ENCODE measurements at regions not wholly inside any gene's neighbourhood (a gene's known extent, or its start where the extent isn't known, plus 50 kb on each side); places are given as distances from the start of the nearest gene placed in this dataset.
"Not testable (repeated sequence)": the region's sequence is repeated elsewhere in the genome, so short reads cannot be mapped to it uniquely, and the experiment has no call there.

DNA sequence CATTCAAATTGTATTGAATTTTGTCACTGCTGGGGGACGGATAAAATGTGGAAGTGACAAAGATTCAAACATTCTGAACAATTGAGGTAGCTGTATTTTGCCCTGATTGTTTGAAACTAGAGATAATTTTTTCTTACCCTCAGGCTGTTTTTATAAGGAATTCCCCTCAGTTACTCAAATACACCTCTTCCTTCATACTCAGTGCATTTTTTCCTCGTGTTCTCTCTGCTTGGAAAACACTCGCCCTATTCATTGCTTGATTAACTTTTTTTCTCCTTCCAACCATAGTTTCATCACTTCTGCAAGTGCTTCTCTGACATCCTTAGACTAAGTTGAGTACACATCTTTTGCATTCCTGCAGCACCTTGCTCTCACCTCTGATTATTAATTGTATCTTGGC lies 454.5 kb upstream of the FAM174A start:
- not testable (repeated sequence) for H3K27ac ChIP-seq

DNA sequence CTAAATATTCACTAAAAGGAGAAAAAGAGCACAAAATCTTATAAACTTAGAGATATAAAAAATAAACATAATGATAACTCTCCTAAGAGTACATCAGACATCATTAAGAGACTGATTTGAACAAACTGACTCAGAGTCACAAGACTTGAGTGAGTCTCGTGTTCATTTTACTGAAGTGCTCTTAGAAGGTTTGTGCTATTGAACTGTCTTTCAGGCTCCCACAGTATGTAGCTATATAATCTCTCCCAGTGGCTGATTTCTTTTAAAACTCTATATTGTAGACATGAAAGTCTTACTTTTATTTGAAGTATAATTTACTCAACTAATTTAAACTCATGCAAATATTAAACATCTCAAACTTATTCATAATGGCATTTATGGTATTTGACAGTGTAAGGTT lies 456.0 kb upstream of the FAM174A start:
- not testable (repeated sequence) for H3K27ac ChIP-seq, H3K4me3 ChIP-seq

More for the DNA sequence above, 454.5 kb upstream of the FAM174A start:
- not testable (repeated sequence) for H3K4me3 ChIP-seq

DNA sequence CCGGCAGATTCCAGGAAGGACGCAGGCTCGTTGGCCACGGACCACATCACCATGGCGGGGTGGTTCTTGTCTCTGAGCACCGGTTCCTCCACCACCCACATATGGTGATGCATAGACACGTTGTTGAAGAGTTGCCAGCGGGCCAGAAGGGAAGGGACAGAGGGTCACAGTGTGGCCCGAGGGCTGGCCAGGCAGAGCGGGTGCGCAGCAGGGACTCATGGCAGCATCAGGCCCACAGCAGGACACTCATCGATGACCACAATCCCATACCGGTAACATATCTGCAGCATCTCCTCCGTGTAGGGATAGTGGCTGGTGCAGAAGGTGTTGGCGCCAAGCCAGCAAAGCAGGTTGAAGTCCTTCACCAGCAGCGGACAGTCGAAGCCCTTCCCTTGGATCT lies 469.2 kb upstream of the FAM174A start:
- H3K27ac ChIP-seq, H3K4me3 ChIP-seq: not testable (repeated sequence)

DNA sequence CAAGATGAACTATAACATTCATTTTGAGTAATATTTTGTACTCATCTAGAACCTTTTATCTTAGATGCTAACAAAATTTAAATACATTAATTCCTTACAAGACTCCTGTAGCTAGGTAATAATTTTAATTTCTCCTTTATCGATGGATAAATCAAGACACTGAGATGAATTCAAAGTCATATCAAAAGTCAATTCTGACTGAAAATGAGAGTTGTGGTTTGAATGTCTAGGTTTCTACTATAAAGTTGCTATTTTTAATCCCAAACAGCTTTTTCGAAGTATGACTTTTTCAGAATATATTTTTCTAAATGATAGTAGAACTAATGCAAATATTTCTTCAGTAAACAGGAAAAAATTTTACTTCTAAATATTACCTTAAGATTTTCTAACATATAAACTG lies 491.7 kb upstream of the FAM174A start:
- Histone ChIP-seq H3K27ac (no peak overlapping the region), H3K4me3 (no peak overlapping the region)

DNA sequence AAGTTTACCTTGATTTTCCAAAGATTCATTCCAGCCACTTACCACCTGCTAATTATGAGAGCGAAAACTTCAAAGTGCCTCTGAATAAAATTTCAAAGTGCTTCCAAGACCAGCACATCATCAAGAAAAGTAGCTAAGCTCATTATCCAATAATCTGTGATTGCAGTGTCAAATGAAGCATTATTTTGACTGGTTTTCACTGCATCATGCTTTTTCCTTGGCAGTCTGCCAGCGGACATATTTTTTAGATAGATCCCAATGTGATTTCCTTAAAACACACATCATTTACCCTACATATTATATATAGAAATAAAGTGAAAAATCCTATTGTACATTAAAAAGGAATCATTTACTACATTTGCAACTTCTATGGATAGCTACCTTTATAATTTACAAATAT lies 508.6 kb upstream of the FAM174A start:
- Histone ChIP-seq H3K27ac (no peak overlapping the region), H3K4me3 (no peak overlapping the region)

DNA sequence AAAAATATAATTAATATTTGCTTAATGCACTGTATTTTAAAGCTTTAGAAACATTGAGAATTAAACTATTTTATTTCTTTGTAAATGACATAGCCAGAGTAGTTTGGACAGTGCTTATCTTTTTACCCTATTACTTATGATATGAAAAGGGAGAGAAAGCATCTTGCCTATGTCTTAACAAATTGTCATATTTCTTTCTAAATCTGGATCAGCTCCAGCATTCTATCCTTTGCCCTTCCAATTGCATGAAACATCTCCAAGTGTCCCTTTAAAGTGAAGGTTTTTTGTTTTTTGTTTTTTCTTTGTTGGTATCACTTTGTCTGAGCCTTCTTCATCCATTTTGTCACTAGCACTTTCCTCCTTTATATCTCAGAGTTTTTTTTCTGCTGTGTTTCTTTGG lies 511.6 kb upstream of the FAM174A start:
- H3K4me3 ChIP-seq: no peak overlapping the region
- no peak overlapping the region for H3K27ac ChIP-seq

DNA sequence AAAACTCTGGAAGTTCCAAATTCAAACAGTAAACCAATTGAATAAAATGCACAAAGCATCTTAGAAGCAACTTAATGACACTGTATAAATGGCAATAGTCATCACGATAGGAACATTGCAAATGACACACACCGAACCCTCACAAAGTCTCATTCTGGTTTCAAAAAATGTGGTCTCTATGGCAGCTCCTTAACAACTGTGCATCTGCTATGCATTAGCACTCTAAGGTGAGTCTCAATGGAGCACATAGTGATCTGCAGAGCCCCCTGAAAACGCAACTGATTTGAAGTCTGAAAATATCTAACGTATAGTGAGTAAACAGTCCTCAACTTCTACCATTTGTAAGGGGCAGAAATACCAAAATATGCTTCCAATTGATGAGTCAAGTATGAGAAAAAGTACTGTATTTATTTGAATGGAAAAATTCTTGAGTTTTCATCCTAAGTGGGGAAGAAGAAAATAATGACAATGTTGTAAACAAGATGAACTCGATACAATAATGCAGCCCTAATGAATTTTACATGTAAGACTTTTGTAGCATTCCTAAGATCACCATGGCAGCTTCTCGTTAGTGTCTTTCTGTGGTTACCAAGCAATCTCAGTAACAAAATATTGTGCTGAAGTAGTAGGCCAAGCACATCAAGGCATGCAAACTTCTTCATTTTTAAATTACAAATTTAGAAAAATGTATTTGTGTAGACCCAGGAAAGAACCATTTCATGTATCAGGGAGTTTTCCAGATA lies 517.5 kb upstream of the FAM174A start:
- no peak overlapping the region for H3K4me3 ChIP-seq
- H3K27ac ChIP-seq: no peak overlapping the region

DNA sequence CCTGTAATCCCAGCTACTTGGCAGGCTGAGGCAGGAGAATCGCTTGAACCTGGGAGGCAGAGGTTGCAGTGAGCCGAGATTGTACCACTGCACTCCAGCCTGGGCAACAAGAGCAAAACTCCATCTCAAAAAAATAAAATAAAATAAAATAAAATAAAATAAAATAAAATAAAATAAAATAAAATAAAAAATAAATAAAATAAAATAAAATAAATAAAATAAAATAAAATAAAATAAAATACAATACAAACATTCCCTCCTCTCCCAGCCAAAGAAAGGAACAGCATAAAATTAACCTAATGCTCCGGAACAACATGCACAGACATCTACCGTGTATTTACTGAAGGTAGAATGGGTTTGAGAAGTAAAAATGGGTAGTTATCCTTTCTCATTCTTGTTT lies 521.9 kb upstream of the FAM174A start:
- H3K27ac ChIP-seq, H3K4me3 ChIP-seq: not testable (repeated sequence)

DNA sequence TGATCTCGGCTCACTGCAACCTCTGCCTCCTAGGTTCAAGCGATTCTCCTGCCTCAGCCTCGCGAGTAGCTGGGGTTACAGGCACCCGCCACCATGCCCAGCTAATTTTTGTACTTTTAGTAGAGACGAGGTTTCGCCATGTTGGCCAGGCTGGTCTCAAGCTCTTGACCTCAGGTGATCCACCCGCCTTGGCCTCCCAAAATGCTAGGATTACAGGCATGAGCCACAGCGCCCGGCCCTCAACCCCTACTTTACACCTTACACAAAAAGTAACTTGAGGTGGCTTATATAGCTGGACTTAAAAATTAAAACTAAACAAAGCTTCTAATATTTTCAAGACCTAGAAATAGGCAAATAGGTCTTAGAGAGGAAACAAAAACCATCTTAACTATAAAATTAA lies 524.0 kb upstream of the FAM174A start:
- not testable (repeated sequence) for H3K27ac ChIP-seq, H3K4me3 ChIP-seq

DNA sequence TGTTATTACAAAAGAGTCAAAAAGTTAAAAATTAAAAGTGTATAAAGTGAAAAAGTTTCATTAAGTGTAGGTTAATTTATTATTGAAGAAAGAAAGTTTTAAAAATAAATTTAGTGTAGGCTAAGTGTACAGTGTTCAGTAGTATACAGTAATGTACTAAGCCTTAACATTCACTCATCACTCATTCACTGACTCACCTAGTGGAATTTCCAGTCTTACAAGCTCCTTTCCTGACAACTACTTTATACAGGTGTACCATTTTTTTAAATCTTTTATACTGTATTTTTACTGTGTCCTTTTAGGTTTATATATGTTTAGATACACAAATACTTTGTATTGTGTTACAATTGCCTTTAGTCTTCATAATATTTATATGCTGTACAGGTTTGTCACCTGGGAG lies 530.2 kb upstream of the FAM174A start:
- Histone ChIP-seq H3K4me3 (no peak overlapping the region), H3K27ac (no peak overlapping the region)

DNA sequence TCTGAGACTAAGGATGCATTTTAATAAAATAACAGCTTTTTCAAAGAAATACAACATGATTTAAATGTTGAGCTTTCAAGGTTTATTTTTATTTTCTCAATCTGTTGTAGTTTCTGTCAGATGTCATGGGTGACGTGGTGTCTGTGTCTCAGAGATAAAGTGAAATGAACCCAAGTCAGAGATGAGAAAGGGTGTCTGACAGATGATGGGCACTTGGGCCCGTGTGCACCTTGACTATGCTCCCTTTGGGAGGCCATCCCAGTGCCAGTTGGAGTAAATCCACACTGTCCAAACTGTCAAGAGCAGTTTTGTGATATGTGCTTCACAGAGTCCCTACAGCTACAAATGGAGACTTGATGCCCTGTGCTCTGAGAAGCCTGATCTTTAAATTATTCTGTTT lies 536.9 kb upstream of the FAM174A start:
- no peak overlapping the region for H3K4me3 ChIP-seq

DNA sequence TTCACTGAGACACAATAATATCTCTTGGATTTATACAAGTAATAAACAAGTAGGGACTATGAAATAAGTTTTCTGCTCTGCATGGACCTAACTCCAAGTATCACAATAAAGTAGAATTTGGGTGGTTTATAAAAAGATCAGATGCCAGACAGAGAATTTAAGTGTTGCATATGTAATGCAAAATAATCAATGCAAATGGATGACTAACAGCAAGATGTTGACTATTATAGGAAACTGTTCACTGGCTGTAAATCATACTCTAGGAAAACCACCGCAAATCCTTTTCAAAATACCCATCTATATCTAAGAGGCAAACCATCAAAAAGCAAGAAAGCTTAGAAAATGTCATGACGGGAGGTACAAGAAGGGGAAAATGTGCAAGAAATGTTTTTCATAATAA lies 539.8 kb upstream of the FAM174A start:
- H3K27ac ChIP-seq: no peak overlapping the region
- H3K4me3 ChIP-seq: no peak overlapping the region

More for the DNA sequence above, 536.9 kb upstream of the FAM174A start:
- no peak overlapping the region for H3K27ac ChIP-seq

DNA sequence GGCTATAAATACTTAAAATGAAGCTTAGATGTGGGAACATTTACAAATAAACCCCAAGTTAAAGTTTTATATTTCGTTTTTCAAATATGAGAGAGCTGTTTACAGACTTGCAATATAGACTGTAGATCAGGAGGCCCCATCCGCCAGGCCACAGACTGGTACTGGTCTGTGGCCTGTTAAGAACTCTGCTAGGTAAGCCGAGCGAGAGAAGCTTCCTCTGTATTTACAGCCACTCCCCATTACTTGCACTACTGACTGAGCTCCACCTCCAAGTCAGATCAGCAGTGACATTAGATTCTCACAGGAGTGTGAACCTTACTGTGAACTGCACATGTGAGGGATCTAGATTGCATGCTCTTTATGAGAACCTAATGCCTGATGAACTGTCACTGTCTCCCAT lies 561.4 kb upstream of the FAM174A start:
- Histone ChIP-seq H3K4me3 (no peak overlapping the region), H3K27ac (no peak overlapping the region)

DNA sequence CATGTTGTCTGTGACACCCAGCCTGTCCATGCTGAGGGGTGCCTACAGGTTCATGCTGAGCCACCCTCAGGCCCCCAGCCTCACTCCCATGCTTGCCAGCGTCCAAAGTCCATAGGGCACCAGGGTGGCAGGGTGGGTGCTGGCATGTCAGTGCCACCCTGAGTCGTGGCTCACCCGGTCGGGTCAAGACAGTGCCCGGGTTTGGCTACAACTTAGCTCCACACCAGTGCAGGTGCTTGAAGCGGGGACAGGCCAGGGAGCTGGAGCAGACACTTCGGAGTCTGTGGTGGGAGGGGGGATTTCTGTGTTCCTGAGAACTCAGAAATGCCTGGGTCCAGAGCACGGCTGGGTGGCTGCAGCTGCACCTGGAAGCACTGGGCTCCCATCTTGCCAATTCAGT lies 579.2 kb upstream of the FAM174A start:
- Histone ChIP-seq H3K4me3 (no peak overlapping the region), H3K27ac (no peak overlapping the region)

DNA sequence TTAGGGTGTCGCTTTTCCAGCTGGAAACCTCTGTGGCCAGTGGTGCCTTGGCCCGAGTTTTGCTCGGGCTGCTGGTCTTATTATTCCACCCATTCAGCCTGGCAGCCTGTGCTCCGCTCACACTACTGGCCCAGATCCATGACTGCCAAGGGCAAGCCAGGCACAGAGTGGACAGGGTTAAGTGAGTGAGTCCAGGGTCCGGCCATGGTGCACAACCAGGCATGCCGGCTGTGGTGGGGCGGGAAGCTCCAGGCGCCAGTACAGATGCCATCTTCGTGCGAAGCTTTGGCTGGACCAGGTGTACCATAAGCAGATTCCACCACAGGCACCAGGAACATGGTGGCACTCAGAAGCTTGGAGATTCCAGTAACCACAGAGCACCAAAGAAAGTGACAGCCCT lies 580.2 kb upstream of the FAM174A start:
- Histone ChIP-seq H3K4me3 (no peak overlapping the region), H3K27ac (no peak overlapping the region)

DNA sequence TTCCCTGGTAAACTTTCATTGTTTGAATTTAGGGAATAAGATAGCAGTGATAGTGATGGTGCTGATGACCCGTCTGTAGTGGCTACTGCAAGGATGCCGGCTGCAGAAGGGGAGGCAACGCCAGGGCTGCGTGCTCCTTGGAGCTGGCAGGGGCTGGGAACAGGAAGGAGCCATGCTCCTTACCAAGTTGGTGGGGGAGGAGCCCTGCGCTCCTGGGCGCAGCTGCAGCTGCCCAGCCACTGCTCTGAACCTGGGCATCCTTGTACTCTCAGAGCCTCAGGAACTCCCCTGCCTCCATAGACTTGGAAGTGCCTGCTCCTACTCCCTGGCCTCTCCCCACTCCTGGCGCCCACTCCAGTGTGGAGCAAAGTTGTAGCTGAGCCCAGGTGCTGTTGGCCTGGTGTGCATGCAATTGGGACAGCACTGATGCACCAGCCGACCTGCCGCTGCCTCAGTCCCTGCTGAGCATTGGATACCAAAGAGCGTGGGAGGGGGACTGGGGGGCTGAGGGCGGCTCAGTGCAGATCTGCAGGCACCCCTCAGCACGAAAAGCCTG lies 585.1 kb upstream of the FAM174A start:
- Histone ChIP-seq H3K27ac (no peak overlapping the region), H3K4me3 (no peak overlapping the region)

DNA sequence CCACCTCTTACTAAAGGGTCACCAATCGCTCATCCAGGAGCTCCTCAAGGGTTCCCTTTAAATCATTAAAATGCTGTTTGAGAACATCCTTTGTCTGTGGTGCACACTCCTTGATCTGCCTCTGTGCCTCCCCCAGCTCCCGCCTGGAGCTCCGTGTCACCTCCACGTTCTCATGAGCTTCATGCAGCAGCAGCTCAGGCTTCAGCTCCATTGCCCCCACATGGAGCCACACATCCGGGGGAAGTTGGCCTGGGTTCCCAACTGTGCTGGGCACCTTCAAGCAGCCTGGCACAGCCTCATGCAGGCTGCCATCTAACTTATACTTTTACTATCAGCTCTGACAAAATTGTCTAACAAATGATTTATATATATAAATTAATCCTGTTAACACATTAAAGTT lies 585.8 kb upstream of the FAM174A start:
- no peak overlapping the region for H3K4me3 ChIP-seq
- no peak overlapping the region for H3K27ac ChIP-seq

DNA sequence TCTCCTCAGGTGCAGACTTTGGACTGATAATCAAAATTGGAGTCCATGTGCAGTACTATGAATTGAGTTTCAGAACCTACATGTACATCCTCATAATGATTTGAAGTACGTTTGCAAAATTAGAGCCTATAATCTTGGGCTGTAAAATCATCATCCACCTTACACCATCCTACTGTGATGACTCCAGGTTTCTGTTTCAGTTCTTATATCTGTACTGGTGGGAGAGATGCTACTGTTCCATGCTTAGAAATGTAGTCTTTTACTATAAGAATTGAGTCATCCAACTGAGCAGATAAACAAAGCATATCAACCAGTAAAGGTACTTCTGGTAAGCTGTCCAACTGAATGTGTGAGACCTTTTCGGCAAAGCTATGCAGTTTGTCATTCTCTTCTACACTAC lies 586.3 kb upstream of the FAM174A start:
- Histone ChIP-seq H3K27ac (no peak overlapping the region), H3K4me3 (no peak overlapping the region)

DNA sequence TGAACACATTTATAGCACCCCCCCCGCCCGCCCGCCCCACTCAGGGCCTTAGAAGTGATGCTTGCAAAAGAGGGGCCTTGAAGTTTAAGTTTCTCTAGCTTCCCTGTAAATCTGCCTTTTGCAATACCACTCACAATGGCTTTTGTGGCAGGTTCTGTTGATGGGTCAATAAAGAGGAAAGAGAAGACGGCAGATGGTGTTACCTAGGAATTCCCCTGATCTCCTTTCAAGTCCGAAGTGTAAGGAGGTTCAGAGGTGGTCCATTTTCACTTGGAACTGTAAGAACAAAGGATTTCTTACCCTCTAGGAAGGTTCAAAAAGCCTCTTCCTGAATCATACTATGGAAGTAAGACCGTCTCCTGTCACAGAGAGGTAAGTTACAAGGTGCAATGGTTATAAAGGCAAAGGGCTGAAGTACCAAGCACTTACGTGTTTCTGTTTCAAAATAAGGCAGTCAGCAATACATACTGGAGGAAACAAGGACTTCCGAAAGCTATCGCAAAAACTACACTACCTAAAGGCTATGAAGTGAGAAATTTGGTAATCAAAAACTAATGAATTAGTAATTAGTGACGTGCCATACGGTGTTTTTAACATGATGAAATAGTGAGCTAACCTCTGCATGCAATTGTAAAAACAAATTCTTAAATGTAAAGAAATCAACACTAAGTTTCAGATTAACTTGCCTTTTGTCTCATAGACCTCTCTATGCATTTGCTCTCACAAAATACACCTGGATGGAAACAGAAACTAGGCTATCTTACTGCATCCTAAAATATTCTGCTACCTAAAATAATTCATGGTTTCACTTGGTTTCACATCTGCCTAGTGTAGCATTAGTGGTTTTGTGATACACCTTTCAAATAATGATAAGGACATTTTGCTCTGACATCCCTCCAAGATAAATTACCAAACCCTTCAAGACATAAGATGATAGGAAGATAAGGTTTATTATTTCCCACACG lies 589.4 kb upstream of the FAM174A start:
- no peak overlapping the region for H3K27ac ChIP-seq
- H3K4me3 ChIP-seq: no peak overlapping the region

DNA sequence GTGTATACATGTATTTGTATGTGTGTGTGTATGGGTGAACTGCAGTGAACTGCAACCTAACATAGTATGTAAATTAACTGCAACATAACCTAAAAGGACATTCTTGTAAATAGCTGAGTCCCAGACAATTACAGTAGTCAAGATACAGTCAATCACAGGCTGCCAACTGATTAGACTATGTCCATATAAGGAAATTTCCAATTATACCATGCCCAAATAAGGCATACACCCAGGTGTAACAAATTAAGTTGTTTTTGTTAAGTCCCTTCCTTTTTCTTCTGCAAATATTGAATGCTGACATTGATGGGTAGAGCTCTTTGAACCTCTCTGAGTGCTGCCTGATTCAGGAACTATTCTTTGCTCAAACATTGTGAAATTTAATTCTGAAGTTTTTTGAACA lies 594.6 kb upstream of the FAM174A start:
- Histone ChIP-seq H3K27ac (no peak overlapping the region), H3K4me3 (no peak overlapping the region)

DNA sequence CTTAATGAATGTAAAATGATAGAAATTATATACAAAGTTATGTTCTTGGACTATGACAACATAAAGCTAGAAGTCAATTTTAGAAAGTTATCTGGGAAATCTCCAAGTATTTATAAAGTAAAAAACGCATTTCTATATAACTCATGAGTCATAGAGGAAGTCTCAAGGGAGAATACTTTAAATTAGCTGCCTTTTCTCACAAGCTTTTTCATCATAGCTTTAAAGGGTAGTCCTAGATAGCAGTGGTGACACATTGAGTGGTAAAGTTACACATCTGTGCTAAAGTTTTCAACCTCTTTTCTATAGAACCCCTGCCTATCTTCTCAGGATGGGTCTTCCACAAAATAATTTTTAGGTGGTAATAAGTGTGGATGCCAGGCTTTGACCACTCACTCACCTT lies 598.3 kb upstream of the FAM174A start:
- H3K4me3 ChIP-seq: no peak overlapping the region
- H3K27ac ChIP-seq: no peak overlapping the region

Data from skin epidermis (tissue), 12 donors.